Mucosa of descending colon (tissue), 3 donors: ENCODE measurements at regions not wholly inside any gene's neighbourhood (a gene's known extent, or its start where the extent isn't known, plus 50 kb on each side); places are given as distances from the start of the nearest gene placed in this dataset.

Source experiments
- ATAC-seq: fragments of 200-7000 bp; cut with Tn5 transposase; one replicate; pipeline ENCODE4 v1.9.1; 2020; ENCODE audit warnings: mild to moderate bottlenecking, moderate library complexity
- DNase-seq, 3 donors: peaks; one replicate each; pipeline ENCODE4 v3.0.0-alpha.2; 2020
- H3K36me3 ChIP-seq: fragments of 200-600 bp; one replicate; pipeline ENCODE4 v1.8.0; 2021; ENCODE audit warnings: low read depth, mild to moderate bottlenecking
- H3K4me1 ChIP-seq: fragments of 200-600 bp; one replicate; pipeline ENCODE4 v1.8.0; 2021; ENCODE audit warnings: low read depth, mild to moderate bottlenecking
- H3K4me3 ChIP-seq: fragments of 200-600 bp; one replicate; pipeline ENCODE4 v1.8.0; 2021; ENCODE audit warnings: mild to moderate bottlenecking
- H3K9me3 ChIP-seq: fragments of 200-600 bp; one replicate; pipeline ENCODE4 v1.8.0; 2021; ENCODE audit warnings: mild to moderate bottlenecking
- intact Hi-C, 2 donors: fragments of 100-400 bp; cut with DNase I in 1 of 2; cut with micrococcal nuclease in 1 of 2; formaldehyde crosslinking; loops; one replicate each; pipeline versions ENCODE4 v1.11.0 to v1.11.1; 2022; cut with DNase I, micrococcal nuclease
- TF ChIP-seq, protein P1 (sequence below): fragments of 200-600 bp; IDR thresholded peaks from one replicate; pipeline ENCODE4 v1.8.0; 2022; ENCODE audit warnings: antibody characterized with exemption, mild to moderate bottlenecking
- donor health status: DM: no; HTN: no; CAD: no; lungs with moderate emphysema.
- donor health status: DM: no; HTN: no; CAD: no.
- donor health status: DM: no; HTN: yes; CAD: no.

DNA sequence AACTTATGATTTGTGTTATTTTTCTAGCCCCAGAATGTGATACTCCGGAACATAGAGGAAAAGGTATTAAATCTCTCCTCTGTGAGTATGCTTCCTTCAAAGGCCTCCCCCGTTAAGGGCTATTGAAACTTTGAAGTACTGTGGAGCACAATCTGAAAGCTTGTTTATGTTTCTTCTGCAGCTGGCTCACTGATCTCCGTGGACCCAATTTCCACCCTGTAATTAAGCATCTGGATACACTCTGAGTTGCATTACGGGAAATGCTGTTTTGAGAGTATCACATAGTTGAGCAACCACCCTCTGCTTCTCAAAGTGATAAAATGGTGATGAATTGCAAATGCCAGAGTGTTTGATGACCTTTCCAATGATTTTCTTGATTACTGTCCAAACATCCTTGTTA lies 296.8 kb upstream of the PABPC5 start:
- ATAC-seq = no peak
- Histone ChIP-seq H3K36me3 (no peaks in the 10 kb centered on the region), H3K4me3 (no peak overlapping the region), H3K9me3 (peaks cover 2% of the 10 kb centered on the region), H3K4me1 (no peaks in the 10 kb centered on the region)
- TF ChIP-seq, protein P1, sequence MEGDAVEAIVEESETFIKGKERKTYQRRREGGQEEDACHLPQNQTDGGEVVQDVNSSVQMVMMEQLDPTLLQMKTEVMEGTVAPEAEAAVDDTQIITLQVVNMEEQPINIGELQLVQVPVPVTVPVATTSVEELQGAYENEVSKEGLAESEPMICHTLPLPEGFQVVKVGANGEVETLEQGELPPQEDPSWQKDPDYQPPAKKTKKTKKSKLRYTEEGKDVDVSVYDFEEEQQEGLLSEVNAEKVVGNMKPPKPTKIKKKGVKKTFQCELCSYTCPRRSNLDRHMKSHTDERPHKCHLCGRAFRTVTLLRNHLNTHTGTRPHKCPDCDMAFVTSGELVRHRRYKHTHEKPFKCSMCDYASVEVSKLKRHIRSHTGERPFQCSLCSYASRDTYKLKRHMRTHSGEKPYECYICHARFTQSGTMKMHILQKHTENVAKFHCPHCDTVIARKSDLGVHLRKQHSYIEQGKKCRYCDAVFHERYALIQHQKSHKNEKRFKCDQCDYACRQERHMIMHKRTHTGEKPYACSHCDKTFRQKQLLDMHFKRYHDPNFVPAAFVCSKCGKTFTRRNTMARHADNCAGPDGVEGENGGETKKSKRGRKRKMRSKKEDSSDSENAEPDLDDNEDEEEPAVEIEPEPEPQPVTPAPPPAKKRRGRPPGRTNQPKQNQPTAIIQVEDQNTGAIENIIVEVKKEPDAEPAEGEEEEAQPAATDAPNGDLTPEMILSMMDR = no peak
- intact Hi-C loops = no loop called here
- DNase-seq = no peak
